ENCODE measurements at regions not wholly inside any gene's neighbourhood (a gene's known extent, or its start where the extent isn't known, plus 50 kb on each side); places are given as distances from the start of the nearest gene placed in this dataset.

DNA sequence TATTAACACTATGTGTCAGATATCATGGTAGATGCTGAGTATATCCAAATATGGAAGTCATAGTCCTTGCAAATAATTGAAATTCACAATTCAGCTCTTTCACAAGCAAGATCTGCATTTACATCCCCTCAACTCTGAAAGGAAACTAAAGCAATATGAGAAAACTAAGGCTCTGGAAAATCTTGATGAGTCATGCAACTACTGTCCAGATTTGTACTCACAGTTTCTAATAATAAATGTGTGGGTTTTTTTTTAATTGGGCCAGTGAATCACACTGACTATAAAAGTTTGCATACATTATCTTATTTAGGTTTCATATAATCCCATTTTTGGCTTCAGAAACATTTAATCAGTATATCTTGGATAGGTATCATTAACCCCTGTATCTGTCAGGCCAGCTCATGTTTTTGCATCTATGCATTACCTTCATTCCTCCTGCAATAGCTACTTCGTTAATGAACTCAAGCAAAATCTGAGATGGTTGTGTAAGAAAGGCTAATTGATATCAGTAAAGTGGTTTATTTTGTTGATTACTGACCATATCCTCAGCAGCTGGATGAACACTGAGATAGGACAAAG is 58.7 kb upstream of the PRR16 start:
- TF ChIP-seq GATA3 (IDR thresholded peaks at IDR 0.05; ENCODE audit: low read depth, low read length): no peak
- TF ChIP-seq GATA2 (IDR thresholded peaks at IDR 0.05; ENCODE audit: low read depth, low read length): no peak
